NCI-H460 (cell line): ENCODE measurements at regions not wholly inside any gene's neighbourhood (a gene's known extent, or its start where the extent isn't known, plus 50 kb on each side); places are given as distances from the start of the nearest gene placed in this dataset.

Experiments
- DNase-seq: peaks from one replicate; pipeline ENCODE4 v3.0.0-alpha.2; 2016; ENCODE audit warnings: low read depth; ENCODE audit errors: extremely low read depth

- peak; percentile 44 for DNase-seq
These were observed 54.2 kb upstream of the SPANXN3 start for GRCh38 chrX:143571521-143571920.

DNA sequence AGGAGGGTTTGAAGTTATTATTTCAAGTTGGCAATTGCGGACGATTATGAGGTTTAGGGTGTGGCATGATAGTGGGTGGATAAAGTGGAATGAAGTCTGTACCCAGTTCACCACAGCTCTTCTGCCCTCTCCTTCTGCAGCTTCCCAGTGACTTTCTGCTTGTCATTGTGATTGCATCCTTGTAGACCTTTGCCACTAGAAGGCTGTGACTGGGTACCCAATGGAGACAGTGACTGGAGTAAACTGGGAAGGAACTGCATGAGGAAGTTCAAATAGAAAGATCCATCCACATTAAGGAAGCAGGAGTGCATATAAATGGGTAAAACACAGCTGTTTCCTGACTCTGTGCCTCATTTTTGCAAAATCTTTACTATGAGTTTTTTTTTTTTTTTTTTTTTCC, 53.5 kb upstream of the SPANXN3 start:
- DNase-seq, result no peak

- DNase-seq, result no peak
These were observed 51.2 kb upstream of the SPANXN3 start for GRCh38 chrX:143568467-143568866.
